GM10266 (cell line): ENCODE measurements at regions not wholly inside any gene's neighbourhood (a gene's known extent, or its start where the extent isn't known, plus 50 kb on each side); places are given as distances from the start of the nearest gene placed in this dataset.

Experiments
- DNase-seq: peaks from one replicate; pipeline ENCODE4 v3.0.0; 2012; ENCODE audit errors: extremely low spot score
- TF ChIP-seq, protein P1 (sequence below): IDR thresholded peaks from 2 replicates; pipeline ENCODE4 v1.5.1; 2012; ENCODE audit warnings: mild to moderate bottlenecking, low read depth; ENCODE audit not compliant: control insufficient read depth, insufficient read depth; ENCODE audit errors: missing control alignments

DNA sequence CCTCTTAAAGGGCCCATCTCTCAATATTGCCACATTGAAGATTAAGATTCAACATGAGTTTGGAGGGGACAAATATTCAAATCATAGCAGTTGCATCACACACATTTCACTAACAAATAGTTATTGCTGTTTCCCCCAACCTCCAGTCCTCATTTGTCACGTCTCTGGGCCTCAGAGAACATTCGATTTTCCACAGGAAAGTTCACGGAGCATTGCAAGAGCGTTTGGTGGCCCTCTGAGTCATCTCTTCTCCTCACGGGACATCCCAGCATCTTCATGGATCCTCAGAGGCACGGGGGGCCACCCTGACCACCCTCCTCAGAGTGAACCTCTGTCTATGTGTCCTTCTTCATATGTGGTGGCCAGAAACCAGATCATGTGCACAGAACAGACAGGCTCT, 50.3 kb upstream of the CHST15 start:
- TF ChIP-seq, protein P1, sequence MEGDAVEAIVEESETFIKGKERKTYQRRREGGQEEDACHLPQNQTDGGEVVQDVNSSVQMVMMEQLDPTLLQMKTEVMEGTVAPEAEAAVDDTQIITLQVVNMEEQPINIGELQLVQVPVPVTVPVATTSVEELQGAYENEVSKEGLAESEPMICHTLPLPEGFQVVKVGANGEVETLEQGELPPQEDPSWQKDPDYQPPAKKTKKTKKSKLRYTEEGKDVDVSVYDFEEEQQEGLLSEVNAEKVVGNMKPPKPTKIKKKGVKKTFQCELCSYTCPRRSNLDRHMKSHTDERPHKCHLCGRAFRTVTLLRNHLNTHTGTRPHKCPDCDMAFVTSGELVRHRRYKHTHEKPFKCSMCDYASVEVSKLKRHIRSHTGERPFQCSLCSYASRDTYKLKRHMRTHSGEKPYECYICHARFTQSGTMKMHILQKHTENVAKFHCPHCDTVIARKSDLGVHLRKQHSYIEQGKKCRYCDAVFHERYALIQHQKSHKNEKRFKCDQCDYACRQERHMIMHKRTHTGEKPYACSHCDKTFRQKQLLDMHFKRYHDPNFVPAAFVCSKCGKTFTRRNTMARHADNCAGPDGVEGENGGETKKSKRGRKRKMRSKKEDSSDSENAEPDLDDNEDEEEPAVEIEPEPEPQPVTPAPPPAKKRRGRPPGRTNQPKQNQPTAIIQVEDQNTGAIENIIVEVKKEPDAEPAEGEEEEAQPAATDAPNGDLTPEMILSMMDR, result no peak
- no peak for DNase-seq
